ENCODE measurements at regions not wholly inside any gene's neighbourhood (a gene's known extent, or its start where the extent isn't known, plus 50 kb on each side); places are given as distances from the start of the nearest gene placed in this dataset.

GRCh38 chr3:180335050-180335449, 266.9 kb upstream of the TTC14 start (continued):
- TF ChIP-seq ZBTB14 (CRISPR knock-in tag; IDR thresholded peaks at IDR 0.05) (no peak), ZSCAN9 (CRISPR knock-in tag; IDR thresholded peaks at IDR 0.05; ENCODE audit: borderline replicate concordance) (no peak), NR1H2 (CRISPR knock-in tag; IDR thresholded peaks at IDR 0.05; ENCODE audit: borderline replicate concordance, low read depth) (no peak), RORA (CRISPR knock-in tag; IDR thresholded peaks at IDR 0.05) (no peak), CCAR2 (optimal IDR thresholded peaks at IDR 0.05; ENCODE audit: low read depth, low read length) (no peak)

GRCh38 chr3:180340395-180340794, 261.6 kb upstream of the TTC14 start:
- FAIRE-seq (no peak), ATAC-seq (no peak), DNase-seq (ENCODE audit: low spot score) (no peak)
- TF ChIP-seq ZNF430 (CRISPR knock-in tag; IDR thresholded peaks at IDR 0.05) (no peak), POLR2AphosphoS2 (IDR thresholded peaks at IDR 0.05; ENCODE audit: low read depth, low read length) (no peak), KIAA2018 (CRISPR knock-in tag; IDR thresholded peaks at IDR 0.05; ENCODE audit: borderline replicate concordance) (no peak), NFRKB (IDR thresholded peaks at IDR 0.05) (no peak), ZNF747 (CRISPR knock-in tag; IDR thresholded peaks at IDR 0.05; ENCODE audit: borderline replicate concordance) (no peak), MIER3 (CRISPR knock-in tag; IDR thresholded peaks at IDR 0.05; ENCODE audit: borderline replicate concordance) (no peak), THYN1 (CRISPR knock-in tag; IDR thresholded peaks at IDR 0.05; ENCODE audit: borderline replicate concordance, low read depth) (no peak), FOXK2 (IDR thresholded peaks at IDR 0.05) (no peak)
- no TSS peak for BruUV-seq (replicated peaks)
- in situ Hi-C loops (cut with HindIII; ENCODE audit: extremely low pct_ligation_motif_present, low pct_unique_long_range_greater_than_20kb): no loop called here
- H3K9me3 ChIP-seq (ENCODE audit: low read length): no peaks in the 10 kb centered on the region
- H3K27me3 ChIP-seq (ENCODE audit: control insufficient read depth in 1 of 2, insufficient read depth in 2 of 2, low read length in 2 of 2): no peaks in the 10 kb centered on the region
- WGBS (ENCODE audit: low lambda C conversion rate): 8% methylated on average over 2 of the region's 2 CpGs
- POLR2A ChIA-PET: no interaction called here
- intact Hi-C loops (cut with micrococcal nuclease; ENCODE audit: unreplicated experiment): no loop called here
- no peak overlapping the region for H3K9ac ChIP-seq (ENCODE audit: insufficient read depth, low read depth, low read length)
- H3K4me3 ChIP-seq (replicated peaks in 1 of 3; ENCODE audit: insufficient read depth in 1 of 3, low read depth in 2 of 3, low read length in 3 of 3): no peak overlapping the region
- no peaks in the 10 kb centered on the region for H3K4me1 ChIP-seq (ENCODE audit: insufficient read depth, low read length)
- H2AFZ ChIP-seq (ENCODE audit: low read length): no peak overlapping the region
- H3K36me3 ChIP-seq (replicated peaks in 1 of 2; ENCODE audit: control insufficient read depth in 1 of 2, insufficient read depth in 2 of 2, low read length in 2 of 2): no peaks in the 10 kb centered on the region
- no peaks in the 10 kb centered on the region for H4K20me1 ChIP-seq (ENCODE audit: insufficient read depth, low read length)
- CTCF ChIA-PET (ENCODE audit: low intra/inter-chr PET ratio, low total read pairs): no interaction called here
- H3K4me2 ChIP-seq (ENCODE audit: low read depth, low read length): no peak overlapping the region
- H3K27ac ChIP-seq (ENCODE audit: extremely low read length, insufficient read depth, low read length): no peak overlapping the region
- H3K79me2 ChIP-seq (ENCODE audit: insufficient read depth, low read length): no peaks in the 10 kb centered on the region
